MM.1S (cell line): ENCODE measurements at regions not wholly inside any gene's neighbourhood (a gene's known extent, or its start where the extent isn't known, plus 50 kb on each side); places are given as distances from the start of the nearest gene placed in this dataset.

Experiments used
- DNase-seq: peaks from one replicate; pipeline ENCODE4 v3.0.0-alpha.2; 2015
- H2AFZ ChIP-seq: fragments of 300-600 bp; sonication (generic); 2 replicates; pipeline ENCODE4 v1.6.0; 2016; ENCODE audit warnings: antibody characterized with exemption, low read length
- H3F3A ChIP-seq: fragments of 300-600 bp; sonication (generic); 2 replicates; pipeline ENCODE4 v1.6.1; 2016; ENCODE audit warnings: mild to moderate bottlenecking, antibody characterized with exemption, low read length, moderate library complexity, mixed read lengths; ENCODE audit not compliant: insufficient read depth
- H3K27ac ChIP-seq: fragments of 300-600 bp; sonication (generic); 2 replicates; pipeline ENCODE4 v1.5.1; 2016; ENCODE audit warnings: mild to moderate bottlenecking, low read length
- H3K27me3 ChIP-seq: fragments of 300-600 bp; sonication (generic); replicated peaks from 2 replicates; pipeline ENCODE4 v1.6.0; 2016; ENCODE audit warnings: low read length; ENCODE audit not compliant: insufficient read depth
- H3K36me3 ChIP-seq: fragments of 300-600 bp; sonication (generic); replicated peaks from 2 replicates; pipeline ENCODE4 v1.6.1; 2016; ENCODE audit warnings: mild to moderate bottlenecking, low read length, mixed read lengths; ENCODE audit not compliant: insufficient read depth
- H3K4me1 ChIP-seq: fragments of 300-600 bp; sonication (generic); 2 replicates; pipeline ENCODE4 v1.6.1; 2016; ENCODE audit warnings: low read length, mixed read lengths
- H3K4me2 ChIP-seq: fragments of 300-600 bp; sonication (generic); 2 replicates; pipeline ENCODE4 v1.6.0; 2016; ENCODE audit warnings: low read depth, low read length
- H3K4me3 ChIP-seq: fragments of 300-600 bp; sonication (generic); 2 replicates; pipeline ENCODE4 v1.5.1; 2016; ENCODE audit warnings: low read length, mixed read lengths
- H3K79me2 ChIP-seq: fragments of 300-600 bp; sonication (generic); 2 replicates; pipeline ENCODE4 v1.6.1; 2016; ENCODE audit warnings: mixed run types, low read length, mixed read lengths
- H3K9ac ChIP-seq: fragments of 300-600 bp; sonication (generic); 2 replicates; pipeline ENCODE4 v1.6.1; 2016; ENCODE audit warnings: low read length, mixed read lengths
- H3K9me2 ChIP-seq: fragments of 300-600 bp; sonication (generic); replicated peaks from 2 replicates; pipeline ENCODE4 v1.6.1; 2016; ENCODE audit warnings: mild to moderate bottlenecking, low read length, mixed read lengths; ENCODE audit not compliant: insufficient read depth
- H3K9me3 ChIP-seq: fragments of 300-600 bp; sonication (generic); replicated peaks from 2 replicates; pipeline ENCODE4 v1.6.1; 2016; ENCODE audit warnings: mild to moderate bottlenecking, low read length, mixed read lengths; ENCODE audit not compliant: insufficient read depth
- H4K20me1 ChIP-seq: fragments of 300-600 bp; sonication (generic); 2 replicates; pipeline ENCODE4 v1.6.1; 2016; ENCODE audit warnings: mild to moderate bottlenecking, low read length, moderate library complexity, mixed read lengths; ENCODE audit not compliant: insufficient read depth
- EZH2 ChIP-seq: fragments of 300-600 bp; sonication (generic); optimal IDR thresholded peaks from 2 replicates; pipeline ENCODE3; 2017; ENCODE audit warnings: low read depth, mild to moderate bottlenecking, antibody characterized with exemption, low read length, mixed read lengths
- EZH2phosphoT487 ChIP-seq: fragments of 300-600 bp; sonication (generic); IDR thresholded peaks from 2 replicates; pipeline ENCODE4 v1.6.1; 2018; ENCODE audit warnings: antibody characterized with exemption, low read length
- TF ChIP-seq, protein P1 (sequence below): fragments of 300-600 bp; sonication (generic); IDR thresholded peaks from 2 replicates; pipeline ENCODE4 v1.5.1; 2016; ENCODE audit warnings: antibody characterized with exemption, low read length, mixed read lengths

DNA sequence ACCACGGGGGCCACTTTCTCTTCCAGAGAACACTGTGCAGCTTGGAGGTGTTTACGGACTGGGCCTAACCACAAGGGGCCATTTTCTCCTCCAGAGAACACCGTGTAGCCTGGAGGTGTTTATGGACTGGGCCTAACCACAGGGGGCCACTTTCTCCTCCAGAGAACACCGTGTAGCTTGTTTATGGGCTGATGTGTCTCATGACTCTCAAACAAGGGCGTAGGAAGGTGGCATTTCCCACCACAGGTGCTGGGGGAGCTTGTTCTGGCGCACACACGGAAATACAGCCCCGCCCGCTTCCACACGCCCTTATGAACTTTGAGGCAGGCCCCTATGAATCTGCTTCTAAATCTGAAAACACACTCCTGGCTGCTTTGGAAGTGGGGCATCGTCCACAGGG is 174.6 kb upstream of the SFSWAP start:
- H3K4me3 ChIP-seq: no peak overlapping the region
- no peaks in the 10 kb centered on the region for H4K20me1 ChIP-seq
- DNase-seq: no peak
- no peak overlapping the region for H3K4me2 ChIP-seq
- H3K4me1 ChIP-seq: no peaks in the 10 kb centered on the region
- no peak overlapping the region for H2AFZ ChIP-seq
- TF ChIP-seq EZH2phosphoT487 (no peak), EZH2 (no peak)
- TF ChIP-seq, protein P1, sequence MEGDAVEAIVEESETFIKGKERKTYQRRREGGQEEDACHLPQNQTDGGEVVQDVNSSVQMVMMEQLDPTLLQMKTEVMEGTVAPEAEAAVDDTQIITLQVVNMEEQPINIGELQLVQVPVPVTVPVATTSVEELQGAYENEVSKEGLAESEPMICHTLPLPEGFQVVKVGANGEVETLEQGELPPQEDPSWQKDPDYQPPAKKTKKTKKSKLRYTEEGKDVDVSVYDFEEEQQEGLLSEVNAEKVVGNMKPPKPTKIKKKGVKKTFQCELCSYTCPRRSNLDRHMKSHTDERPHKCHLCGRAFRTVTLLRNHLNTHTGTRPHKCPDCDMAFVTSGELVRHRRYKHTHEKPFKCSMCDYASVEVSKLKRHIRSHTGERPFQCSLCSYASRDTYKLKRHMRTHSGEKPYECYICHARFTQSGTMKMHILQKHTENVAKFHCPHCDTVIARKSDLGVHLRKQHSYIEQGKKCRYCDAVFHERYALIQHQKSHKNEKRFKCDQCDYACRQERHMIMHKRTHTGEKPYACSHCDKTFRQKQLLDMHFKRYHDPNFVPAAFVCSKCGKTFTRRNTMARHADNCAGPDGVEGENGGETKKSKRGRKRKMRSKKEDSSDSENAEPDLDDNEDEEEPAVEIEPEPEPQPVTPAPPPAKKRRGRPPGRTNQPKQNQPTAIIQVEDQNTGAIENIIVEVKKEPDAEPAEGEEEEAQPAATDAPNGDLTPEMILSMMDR: no peak
- no peaks in the 10 kb centered on the region for H3K79me2 ChIP-seq
- H3K27me3 ChIP-seq: no peaks in the 10 kb centered on the region
- no peak overlapping the region for H3K27ac ChIP-seq
- no peaks in the 10 kb centered on the region for H3K36me3 ChIP-seq
- H3K9me2 ChIP-seq: no peaks in the 10 kb centered on the region
- H3F3A ChIP-seq: no peaks in the 10 kb centered on the region
- no peak overlapping the region for H3K9ac ChIP-seq
- H3K9me3 ChIP-seq: no peaks in the 10 kb centered on the region

DNA sequence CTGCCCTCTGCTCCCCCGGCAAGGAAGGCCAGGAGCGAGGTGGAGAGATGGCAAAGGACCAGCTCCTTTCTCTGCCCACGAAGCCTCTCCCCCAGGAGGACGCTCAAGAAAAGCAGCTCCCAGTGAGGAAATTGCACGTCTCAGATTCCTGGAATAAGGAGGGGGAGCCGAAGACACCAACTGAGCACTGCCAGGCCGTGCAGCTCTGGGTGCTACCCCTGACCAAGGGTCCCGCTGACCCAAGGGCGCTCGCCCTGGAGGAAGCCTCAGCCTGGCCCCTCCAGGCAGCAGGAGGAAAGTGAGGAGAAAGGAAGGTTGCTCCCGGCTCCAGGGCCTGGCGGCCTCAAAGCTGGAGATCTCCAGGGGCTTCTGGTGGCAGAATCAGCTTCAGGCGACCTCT is 174.1 kb upstream of the SFSWAP start:
- no peaks in the 10 kb centered on the region for H3K36me3 ChIP-seq
- H3K27ac ChIP-seq: no peak overlapping the region
- no peaks in the 10 kb centered on the region for H3F3A ChIP-seq
- no peak for DNase-seq
- no peaks in the 10 kb centered on the region for H3K9me3 ChIP-seq
- H3K4me3 ChIP-seq: no peak overlapping the region
- no peak overlapping the region for H2AFZ ChIP-seq
- H3K79me2 ChIP-seq: no peaks in the 10 kb centered on the region
- no peaks in the 10 kb centered on the region for H3K27me3 ChIP-seq
- H3K4me2 ChIP-seq: no peak overlapping the region
- TF ChIP-seq, protein P1: no peak
- TF ChIP-seq EZH2 (no peak), EZH2phosphoT487 (no peak)
- H3K9ac ChIP-seq: no peak overlapping the region
- H3K4me1 ChIP-seq: no peaks in the 10 kb centered on the region
- no peaks in the 10 kb centered on the region for H3K9me2 ChIP-seq
- no peaks in the 10 kb centered on the region for H4K20me1 ChIP-seq

DNA sequence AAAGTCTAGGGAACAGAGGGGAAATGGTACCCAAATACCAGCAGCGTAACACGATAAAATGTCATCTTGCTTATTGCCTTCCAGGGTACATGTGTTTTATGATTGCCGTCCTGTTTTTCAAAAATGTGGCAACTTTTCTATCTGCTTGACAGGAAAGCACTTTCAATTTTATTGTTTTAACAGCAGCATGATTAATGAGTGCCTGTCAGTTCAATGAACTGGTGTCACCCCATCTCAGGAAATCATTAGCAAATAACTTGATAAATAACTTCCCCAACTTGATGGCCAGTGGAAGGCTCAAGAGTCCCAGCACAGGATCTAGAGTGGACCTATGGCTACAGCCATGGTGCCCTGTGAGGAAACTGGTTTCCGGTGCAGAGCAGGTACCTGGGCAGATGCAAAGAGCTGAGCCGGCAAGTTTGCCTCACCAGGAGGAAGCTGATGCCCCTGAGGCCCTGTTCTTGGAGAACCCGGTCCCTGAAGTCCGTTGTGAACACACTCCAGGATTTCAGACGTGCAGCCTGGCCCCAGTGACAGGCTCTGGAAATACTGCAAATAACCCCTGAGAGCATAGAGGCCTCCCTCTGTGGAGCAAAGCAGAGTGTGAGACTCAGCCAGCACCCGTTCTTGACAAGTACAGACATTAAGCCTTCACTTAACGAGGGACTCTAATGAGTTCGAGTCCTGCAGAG is 173.5 kb upstream of the SFSWAP start:
- no peaks in the 10 kb centered on the region for H4K20me1 ChIP-seq
- DNase-seq: no peak
- H3K27me3 ChIP-seq: no peaks in the 10 kb centered on the region
- H3K4me2 ChIP-seq: no peak overlapping the region
- H3K4me1 ChIP-seq: no peaks in the 10 kb centered on the region
- H3K27ac ChIP-seq: no peak overlapping the region
- H3K9me2 ChIP-seq: no peaks in the 10 kb centered on the region
- H3K36me3 ChIP-seq: no peaks in the 10 kb centered on the region
- H3K9me3 ChIP-seq: no peaks in the 10 kb centered on the region
- H3K79me2 ChIP-seq: no peaks in the 10 kb centered on the region
- H3K4me3 ChIP-seq: no peak overlapping the region
- TF ChIP-seq EZH2 (no peak), EZH2phosphoT487 (no peak)
- TF ChIP-seq, protein P1: no peak
- no peaks in the 10 kb centered on the region for H3F3A ChIP-seq
- no peak overlapping the region for H3K9ac ChIP-seq
- no peak overlapping the region for H2AFZ ChIP-seq
